HFFc6 (cell line): ENCODE measurements at regions not wholly inside any gene's neighbourhood (a gene's known extent, or its start where the extent isn't known, plus 50 kb on each side); places are given as distances from the start of the nearest gene placed in this dataset.
A peak's percentile ranks its signal among the peaks of the same experiment; 100 is the strongest.

Experiments
- DNase-seq: peaks from one replicate; pipeline ENCODE4 v3.0.0-alpha.2; 2018
- H3K27ac Mint-ChIP-seq: 2 replicates; pipeline ENCODE4 v1.8.0; 2020; ENCODE audit warnings: mild to moderate bottlenecking, mixed read lengths
- H3K27me3 Mint-ChIP-seq: 2 replicates; pipeline ENCODE4 v1.8.0; 2021; ENCODE audit warnings: mild to moderate bottlenecking, moderate library complexity, mixed read lengths; ENCODE audit not compliant: insufficient read depth
- H3K36me3 Mint-ChIP-seq: 2 replicates; pipeline ENCODE4 v1.8.0; 2021; ENCODE audit warnings: low read depth, mixed read lengths
- H3K4me1 Mint-ChIP-seq: 2 replicates; pipeline ENCODE4 v1.8.0; 2020; ENCODE audit warnings: low read depth, mixed read lengths
- H3K4me3 Mint-ChIP-seq: 2 replicates; pipeline ENCODE4 v1.8.0; 2020; ENCODE audit warnings: mild to moderate bottlenecking, moderate library complexity, mixed read lengths
- H3K9me3 Mint-ChIP-seq: 2 replicates; pipeline ENCODE4 v1.8.0; 2020; ENCODE audit warnings: mild to moderate bottlenecking, mixed read lengths
- CTCF ChIP-seq: fragments of 200-600 bp; sonication (generic); IDR thresholded peaks from 2 replicates; pipeline ENCODE4 v1.5.0; 2021; ENCODE audit warnings: antibody characterized with exemption, mild to moderate bottlenecking

GRCh38 chr3:150090877-150091276 is 120.2 kb upstream of the PFN2 start:
- Mint-ChIP-seq H3K36me3 (no peaks in the 10 kb centered on the region), H3K27ac (peak overlapping the region; percentile 24), H3K9me3 (no peaks in the 10 kb centered on the region), H3K4me1 (peaks cover 51% of the 10 kb centered on the region), H3K27me3 (no peaks in the 10 kb centered on the region; the same call in 1 of the 2 replicates), H3K4me3 (peak overlapping the region; percentile 37; the same call in 1 of the 2 replicates)
- TF ChIP-seq CTCF, result no peak
- peak; percentile 17 for DNase-seq

- peaks cover 48% of the 10 kb centered on the region for H3K4me1 Mint-ChIP-seq
- no peak for TF ChIP-seq CTCF
- peak; percentile 71 for DNase-seq
- no peaks in the 10 kb centered on the region; the same call in 1 of the 2 replicates for H3K27me3 Mint-ChIP-seq
- peak overlapping the region; percentile 37 for H3K4me3 Mint-ChIP-seq
- H3K36me3 Mint-ChIP-seq, result no peaks in the 10 kb centered on the region
- no peaks in the 10 kb centered on the region for H3K9me3 Mint-ChIP-seq
- H3K27ac Mint-ChIP-seq, result peak overlapping the region; percentile 24; the same call in 1 of the 2 replicates
Observed at GRCh38 chr3:150090006-150090405, 119.3 kb upstream of the PFN2 start.

- Mint-ChIP-seq H3K4me1 (peaks cover 57% of the 10 kb centered on the region), H3K9me3 (no peaks in the 10 kb centered on the region), H3K4me3 (peak overlapping the region; percentile 86; the same call in 1 of the 2 replicates), H3K27me3 (peaks cover under 1% of the 10 kb centered on the region; the same call in 1 of the 2 replicates), H3K36me3 (no peaks in the 10 kb centered on the region), H3K27ac (no peak overlapping the region)
- no peak for DNase-seq
- no peak for TF ChIP-seq CTCF
Observed at GRCh38 chr3:150084128-150084527, 113.4 kb upstream of the PFN2 start.

- H3K9me3 Mint-ChIP-seq, result no peaks in the 10 kb centered on the region
- H3K4me1 Mint-ChIP-seq, result peaks cover 57% of the 10 kb centered on the region
- DNase-seq, result no peak
- H3K27ac Mint-ChIP-seq, result peak overlapping the region; percentile 73
- TF ChIP-seq CTCF, result no peak
- H3K36me3 Mint-ChIP-seq, result no peaks in the 10 kb centered on the region
- peaks cover 5% of the 10 kb centered on the region for H3K27me3 Mint-ChIP-seq
- H3K4me3 Mint-ChIP-seq, result peak overlapping the region; percentile 86
Observed at GRCh38 chr3:150083655-150084042, 113.0 kb upstream of the PFN2 start.

GRCh38 chr3:150082898-150083654 is 112.4 kb upstream of the PFN2 start:
- no peak for TF ChIP-seq CTCF
- peak overlapping the region; percentile 86 for H3K4me3 Mint-ChIP-seq
- H3K4me1 Mint-ChIP-seq, result peaks cover 62% of the 10 kb centered on the region
- H3K27ac Mint-ChIP-seq, result peak overlapping the region; percentile 85
- H3K36me3 Mint-ChIP-seq, result no peaks in the 10 kb centered on the region
- H3K9me3 Mint-ChIP-seq, result no peaks in the 10 kb centered on the region
- no peak for DNase-seq
- H3K27me3 Mint-ChIP-seq, result peaks cover 5% of the 10 kb centered on the region
